Stimulated activated CD4-positive, alpha-beta T cell treated with anti-CD3 and anti-CD28 coated beads, Interleukin-4, amount 100 ng/mL, for 48 hours (primary cell): ENCODE measurements at regions not wholly inside any gene's neighbourhood (a gene's known extent, or its start where the extent isn't known, plus 50 kb on each side); places are given as distances from the start of the nearest gene placed in this dataset.

ENCODE experiments used
- DNase-seq, 2 donors: peaks; one replicate each; pipeline ENCODE4 v3.0.0-alpha.2; 2020; ENCODE audit warnings: low read depth in 2 of 2

- DNase-seq: no peak
These were observed 114.9 kb upstream of the GPRIN3 start for GRCh38 chr4:89422441-89422990.

DNA sequence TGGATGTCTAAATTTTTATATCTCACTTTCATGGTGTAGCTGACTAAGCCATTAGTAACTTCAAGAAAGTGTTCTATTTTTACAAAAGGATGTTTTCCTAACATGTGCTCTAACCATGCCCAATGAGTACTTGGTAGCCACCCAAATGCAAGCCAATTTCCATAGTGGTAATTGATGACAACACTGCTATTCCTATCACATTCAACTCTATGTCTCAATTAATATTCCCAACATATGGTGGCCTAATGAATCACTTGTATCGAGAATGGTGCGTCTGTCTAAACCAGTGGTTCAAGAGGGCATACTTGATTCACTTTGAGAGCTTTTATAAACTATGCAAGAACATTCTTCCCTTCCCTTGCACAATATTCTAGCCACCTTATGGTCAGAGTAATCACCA lies 112.9 kb upstream of the GPRIN3 start:
- DNase-seq: no peak

DNA sequence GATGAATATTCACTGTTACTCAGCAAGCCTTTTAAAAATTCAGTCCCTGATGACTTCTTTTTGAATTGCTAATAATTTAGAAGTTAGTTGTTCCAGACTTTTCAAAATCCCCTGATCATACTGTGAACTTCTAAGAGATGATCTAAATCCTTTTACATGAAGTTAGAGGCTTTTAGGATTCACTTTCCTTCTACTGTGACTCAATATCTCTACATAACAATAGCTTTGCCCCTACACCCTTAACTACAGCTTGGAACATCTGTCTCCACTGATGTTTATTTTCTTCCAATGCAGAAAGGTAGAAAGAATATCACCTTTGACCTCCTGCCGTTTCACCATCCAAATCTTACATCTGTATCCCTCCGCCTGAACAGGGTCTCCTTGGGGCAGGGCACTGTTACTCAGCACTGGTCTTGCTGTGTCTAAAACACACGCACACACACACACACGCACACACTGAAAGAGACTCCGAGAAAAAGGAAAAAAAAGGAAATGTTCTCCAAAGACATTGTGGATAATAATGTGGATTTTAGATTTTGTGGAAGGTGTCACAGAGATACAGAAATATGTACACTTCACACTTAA lies 111.6 kb upstream of the GPRIN3 start:
- no peak for DNase-seq

DNA sequence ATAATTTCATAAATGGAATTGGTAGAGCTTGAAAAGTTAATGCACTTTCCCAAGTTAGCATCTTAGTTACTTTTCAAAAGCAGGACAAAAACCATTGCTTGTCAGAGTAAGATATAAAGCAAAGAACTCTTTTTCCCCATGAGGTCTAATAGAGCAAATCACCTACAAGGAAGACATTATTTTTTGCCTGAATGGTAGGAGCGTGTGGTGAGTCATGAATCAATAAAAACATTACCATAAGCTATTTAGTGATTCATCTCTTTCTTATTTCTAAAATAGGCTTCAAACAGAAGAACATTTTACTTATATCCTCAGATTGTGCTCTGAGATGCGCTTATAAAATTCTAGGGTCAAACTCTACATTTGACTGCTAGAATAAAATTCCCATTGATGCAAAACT lies 109.4 kb upstream of the GPRIN3 start:
- DNase-seq: no peak

DNA sequence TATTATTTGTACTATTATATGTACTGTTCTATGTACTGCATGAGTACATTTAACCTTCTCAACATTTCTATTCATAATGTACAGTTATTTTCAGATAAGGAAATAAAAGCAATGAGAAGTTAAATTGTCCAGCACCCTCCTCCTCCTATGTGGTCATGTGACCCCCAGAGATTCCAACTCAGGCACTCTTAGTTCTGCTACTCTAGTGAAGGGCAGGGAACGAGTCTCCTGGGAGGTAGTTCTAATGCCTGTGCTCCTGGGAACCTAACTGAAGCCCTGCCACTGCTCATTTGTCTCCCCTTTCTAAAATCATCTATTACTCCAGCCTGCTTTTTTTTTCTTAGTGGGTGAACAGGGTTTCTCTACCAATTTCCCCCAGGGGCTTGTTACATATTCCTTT lies 105.9 kb upstream of the GPRIN3 start:
- DNase-seq: no peak

DNA sequence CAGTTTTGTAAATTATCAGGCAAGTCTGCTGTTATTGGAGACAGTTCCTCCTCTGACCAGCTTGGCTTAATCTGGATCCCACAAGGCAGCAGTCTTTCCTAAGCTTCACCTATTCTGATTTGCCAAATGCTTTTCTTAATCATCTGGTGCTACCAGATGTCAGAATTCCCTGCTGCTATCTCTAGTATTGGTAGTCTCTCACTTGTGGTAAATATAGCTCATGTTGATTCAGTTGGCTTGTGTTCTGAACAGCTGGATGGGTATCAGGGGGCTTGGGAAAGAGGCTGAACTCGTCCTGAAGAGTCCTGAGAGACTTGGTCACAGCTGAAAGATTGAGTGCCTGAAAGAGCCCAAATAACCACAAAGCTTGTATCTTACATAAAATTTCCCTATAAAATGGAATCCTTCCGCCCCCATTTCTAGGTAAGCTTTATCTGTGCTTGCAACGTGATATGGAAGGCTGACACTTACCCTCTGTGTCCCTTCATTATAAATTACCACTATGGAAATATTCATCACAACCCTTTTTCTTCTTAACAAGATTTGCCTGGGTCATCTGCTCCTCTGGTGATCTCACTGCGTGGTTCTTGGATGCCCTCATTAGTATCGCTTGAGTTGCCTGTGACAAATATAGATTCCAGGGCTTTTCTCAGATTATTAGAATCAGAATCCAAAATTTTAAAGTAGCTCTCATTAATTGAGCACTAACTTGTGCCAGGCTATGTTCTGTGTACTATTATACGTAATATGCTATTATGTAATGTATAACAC lies 104.1 kb upstream of the GPRIN3 start:
- DNase-seq: no peak

- no peak for DNase-seq
These were observed 103.1 kb upstream of the GPRIN3 start for GRCh38 chr4:89410687-89411086.

DNA sequence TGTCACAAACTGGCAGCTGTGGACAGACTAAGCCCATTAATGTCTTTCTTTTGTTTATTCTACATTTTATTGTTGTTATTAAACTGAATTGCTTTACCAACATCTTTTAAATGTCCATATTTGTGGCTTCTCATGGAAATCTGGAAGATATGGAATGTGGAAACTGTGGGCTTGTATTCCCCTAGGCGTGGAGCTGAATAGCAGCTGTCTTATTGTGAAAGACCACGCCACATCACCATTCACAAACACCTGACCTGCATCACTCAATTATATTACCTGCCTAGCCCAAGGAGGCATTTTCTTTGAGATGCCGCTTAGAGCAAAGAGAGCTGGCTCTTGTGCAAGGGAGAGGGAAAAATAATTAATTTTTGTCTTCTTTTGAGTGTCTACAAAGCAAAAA lies 96.9 kb upstream of the GPRIN3 start:
- DNase-seq: no peak

DNA sequence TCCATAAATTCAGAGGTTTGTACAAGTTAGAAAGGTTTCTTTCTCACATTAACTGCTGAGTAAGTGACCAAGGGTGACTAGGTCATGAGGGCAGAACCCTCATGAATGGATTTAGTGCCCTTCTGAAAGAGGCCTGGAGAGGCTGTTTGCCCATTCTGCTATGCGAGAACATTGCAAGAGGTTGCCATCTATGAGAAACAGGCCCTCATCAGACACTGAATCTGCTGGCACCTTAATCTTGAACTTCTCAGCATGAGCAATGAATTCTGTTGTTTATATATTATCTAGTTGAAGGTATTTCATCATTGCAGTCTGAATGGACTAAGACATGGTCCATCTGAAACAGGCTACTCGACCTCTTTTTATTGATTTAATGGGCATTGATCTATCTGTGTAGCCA lies 96.2 kb upstream of the GPRIN3 start:
- DNase-seq: no peak

DNA sequence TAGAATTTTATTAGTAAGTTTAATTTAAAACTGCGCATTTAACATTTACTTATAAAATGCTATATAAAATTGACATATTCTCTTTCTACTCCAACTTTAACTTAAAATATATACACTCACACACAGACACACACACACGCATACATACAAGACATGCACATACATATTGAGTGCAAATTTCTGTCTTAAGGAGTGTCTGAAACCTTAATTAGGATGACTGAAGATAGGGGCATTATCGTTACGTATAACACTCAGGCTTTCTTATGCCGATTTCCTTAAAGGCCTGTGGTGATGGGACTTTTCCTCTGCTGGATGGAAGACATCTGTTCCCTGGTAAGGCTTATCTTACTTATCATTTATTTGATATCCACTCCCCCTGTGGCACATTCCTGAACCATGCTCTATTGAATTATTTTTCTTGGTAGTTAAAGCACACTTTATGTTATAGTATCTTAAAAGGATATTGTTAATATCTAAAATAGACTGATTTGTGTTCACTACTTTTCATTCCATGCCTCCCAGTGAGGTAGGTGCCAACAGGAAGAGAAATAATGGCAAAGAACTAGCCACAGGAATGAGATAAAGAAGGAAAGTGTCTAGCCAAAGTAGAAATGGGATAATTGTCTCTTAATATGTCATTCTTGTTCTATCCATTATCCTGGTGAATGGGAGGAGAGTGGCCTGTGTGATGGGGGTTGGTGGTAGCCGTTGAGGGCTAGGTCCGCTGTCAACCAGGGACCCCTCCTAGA lies 92.9 kb upstream of the GPRIN3 start:
- DNase-seq: no peak

DNA sequence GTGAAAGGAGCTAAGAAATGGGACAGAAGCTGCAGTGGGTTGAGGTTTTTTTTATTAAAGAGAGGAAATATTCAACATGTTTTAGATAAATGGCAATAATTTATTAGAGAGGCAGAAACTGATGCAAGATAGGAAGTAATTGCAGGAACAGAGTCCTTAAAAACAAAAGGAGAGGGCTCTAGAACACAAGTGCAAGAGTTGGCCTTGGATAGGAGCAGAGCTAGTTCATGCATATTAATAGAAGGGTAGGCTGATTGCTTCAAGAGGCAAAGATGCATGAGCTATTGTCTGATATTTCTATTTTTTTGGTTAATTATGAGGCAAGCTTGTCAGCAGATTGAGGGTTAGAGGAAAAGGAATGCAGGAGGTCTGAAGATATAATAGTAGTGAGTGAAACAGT lies 91.0 kb upstream of the GPRIN3 start:
- no peak for DNase-seq

DNA sequence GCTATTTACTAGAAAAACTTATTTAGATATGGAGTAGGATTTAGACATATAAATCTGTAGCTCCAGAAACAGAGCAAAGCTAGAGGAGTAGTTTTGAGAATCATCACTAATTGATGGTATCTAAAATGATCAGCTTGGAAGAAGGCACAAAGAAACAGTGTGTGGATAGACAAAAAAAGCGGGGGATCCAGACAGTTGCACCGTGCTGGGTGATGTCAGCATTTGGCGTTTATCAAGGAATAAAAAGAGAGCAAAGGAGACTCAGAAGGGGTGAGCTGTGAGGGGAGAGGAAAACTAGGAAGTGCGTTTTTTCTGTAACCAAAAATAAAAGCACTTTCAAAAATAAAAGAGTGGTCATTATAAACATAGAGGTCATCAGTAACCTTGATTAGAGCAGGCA lies 90.5 kb upstream of the GPRIN3 start:
- DNase-seq: no peak

DNA sequence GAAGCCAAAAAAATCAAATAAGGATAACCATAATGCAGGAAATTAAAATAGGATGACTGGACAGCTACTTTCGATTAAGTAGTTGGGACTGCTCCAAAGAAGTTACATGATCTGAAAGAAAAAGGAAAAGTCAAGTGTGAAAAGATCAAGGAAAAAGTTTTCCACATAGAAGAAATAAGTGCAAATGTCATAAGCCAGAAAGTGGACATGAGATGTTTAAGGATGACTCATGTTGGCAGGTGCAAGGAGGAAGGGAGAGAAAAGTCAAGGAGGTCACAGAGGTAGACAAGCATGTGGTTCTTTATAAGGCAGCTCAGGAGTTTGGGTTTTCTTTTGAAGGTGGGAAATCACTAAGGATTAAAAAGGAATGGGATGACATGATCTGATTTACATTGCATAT lies 89.8 kb upstream of the GPRIN3 start:
- no peak for DNase-seq

DNA sequence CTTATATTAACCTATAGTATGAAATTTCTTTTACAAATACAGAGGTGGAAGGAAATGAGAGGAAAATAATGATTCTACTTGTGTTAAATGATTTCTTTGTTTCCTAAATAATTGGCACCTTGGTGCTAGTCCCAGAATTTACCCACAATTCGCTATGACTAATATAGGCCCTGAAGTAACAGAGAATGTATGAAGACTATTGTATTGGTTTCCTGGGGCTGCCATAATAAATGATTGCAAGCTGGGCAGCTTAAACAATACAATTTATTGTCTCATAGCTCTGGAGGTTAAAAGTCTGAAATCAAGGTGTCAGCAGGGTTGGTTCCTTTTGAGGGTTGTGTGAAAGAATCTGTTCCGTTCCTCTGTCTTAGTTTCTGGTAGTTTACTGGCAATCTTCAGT lies 74.8 kb upstream of the GPRIN3 start:
- DNase-seq: no peak

DNA sequence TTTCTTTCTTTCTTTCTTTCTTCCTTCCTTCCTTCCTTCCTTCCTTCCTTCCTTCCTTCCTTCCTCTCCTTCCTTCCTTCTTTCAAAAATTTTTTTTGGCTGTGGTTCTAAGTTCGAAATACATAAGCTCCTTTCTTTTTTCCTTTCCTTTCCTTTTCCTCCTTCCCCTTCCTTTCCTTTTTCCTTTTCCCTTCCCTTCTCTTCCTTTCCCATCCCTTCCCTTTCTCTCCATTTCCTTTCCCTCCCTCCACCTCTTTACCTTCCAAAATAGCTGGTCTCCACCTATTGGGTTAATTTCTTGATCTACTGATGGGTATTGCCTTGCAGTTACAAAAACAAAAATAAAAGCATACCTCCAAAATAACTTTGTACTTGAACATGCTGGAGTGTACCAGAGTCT lies 73.4 kb upstream of the GPRIN3 start:
- no peak for DNase-seq

- DNase-seq: no peak
These were observed 72.0 kb upstream of the GPRIN3 start for GRCh38 chr4:89379511-89380044.

DNA sequence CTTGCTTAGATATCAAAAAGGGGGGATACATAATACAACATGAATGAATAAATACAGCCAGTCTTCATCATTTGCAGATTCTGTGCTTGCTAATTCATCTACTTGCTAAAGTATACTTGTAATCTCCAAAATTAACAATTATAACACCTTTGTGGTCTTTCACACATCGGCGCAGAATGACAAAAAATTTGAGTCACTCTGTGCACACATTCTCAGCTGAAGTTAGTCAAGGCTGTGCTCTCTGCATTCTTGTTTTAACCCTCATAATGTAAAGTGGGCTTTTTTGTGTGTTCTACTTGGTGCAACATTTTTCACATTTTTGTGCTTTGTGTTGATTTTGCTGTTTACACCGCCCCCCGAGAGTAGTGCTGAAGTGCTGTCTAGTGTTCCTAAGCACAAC lies 65.8 kb upstream of the GPRIN3 start:
- no peak for DNase-seq

- DNase-seq: no peak
These were observed 64.0 kb upstream of the GPRIN3 start for GRCh38 chr4:89371614-89372013.

DNA sequence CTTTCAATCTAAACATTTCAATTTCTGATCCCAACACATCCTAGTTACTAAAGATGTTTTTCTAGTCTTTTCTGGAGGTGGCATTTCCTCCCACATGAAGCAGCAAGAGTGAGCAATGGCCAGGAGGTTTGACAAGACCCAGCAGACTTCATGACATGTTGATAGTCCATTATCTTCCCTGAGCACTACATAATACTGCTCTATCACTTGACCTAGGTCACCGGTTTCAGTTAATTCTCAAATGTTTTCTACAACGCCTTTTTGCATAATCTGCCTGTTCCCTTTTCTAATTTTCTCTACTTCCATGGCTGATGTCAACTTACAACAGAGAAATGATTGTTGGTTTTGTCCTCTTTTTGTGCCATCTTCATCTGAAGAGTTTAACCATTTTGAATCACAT lies 62.0 kb upstream of the GPRIN3 start:
- DNase-seq: no peak

DNA sequence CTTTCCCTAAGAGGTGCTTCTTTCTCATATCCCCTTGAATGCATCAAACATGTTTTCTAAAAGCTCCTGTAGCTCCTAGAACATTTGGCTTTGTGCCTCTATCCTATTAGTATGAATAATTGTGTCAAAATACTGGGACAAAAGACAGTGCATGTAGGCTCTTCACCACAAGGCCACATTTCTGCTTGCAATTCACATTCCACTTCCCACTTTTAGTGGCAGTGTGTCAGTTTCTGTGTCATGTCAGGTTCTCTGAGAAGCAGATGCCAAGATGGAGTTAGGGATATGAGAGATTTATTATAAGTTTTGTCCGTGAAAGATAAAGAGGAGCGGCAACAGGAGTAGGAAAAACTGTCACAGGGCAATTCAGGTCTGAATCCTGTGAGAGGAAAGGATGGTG lies 61.3 kb upstream of the GPRIN3 start:
- no peak for DNase-seq

- no peak for DNase-seq
These were observed 58.2 kb upstream of the GPRIN3 start for GRCh38 chr4:89365776-89366175.

- no peak for DNase-seq
These were observed 57.8 kb upstream of the GPRIN3 start for GRCh38 chr4:89365375-89365774.

GRCh38 chr4:89364541-89364940 lies 56.9 kb upstream of the GPRIN3 start:
- DNase-seq: no peak
